22Rv1 (cell line): ENCODE measurements at regions not wholly inside any gene's neighbourhood (a gene's known extent, or its start where the extent isn't known, plus 50 kb on each side); places are given as distances from the start of the nearest gene placed in this dataset.
"Not testable (repeated sequence)": the region's sequence is repeated elsewhere in the genome, so short reads cannot be mapped to it uniquely, and the experiment has no call there.

Source experiments
- H3K27ac ChIP-seq: fragments of 450-650 bp; 2 replicates; pipeline ENCODE4 v1.5.1; 2017
- CTCF ChIP-seq: fragments of 450-650 bp; IDR thresholded peaks from 2 replicates; pipeline ENCODE4 v1.5.1; 2017; ENCODE audit warnings: mild to moderate bottlenecking
- ZFX ChIP-seq: fragments of 450-650 bp; IDR thresholded peaks from 2 replicates; pipeline ENCODE4 v1.6.1; 2017; ENCODE audit warnings: antibody characterized with exemption, borderline replicate concordance

GRCh38 chr2:163062524-163062923, 224.0 kb upstream of the KCNH7 start:
- H3K27ac ChIP-seq, result no peak overlapping the region
- TF ChIP-seq CTCF, result no peak
- no peak for TF ChIP-seq ZFX

GRCh38 chr2:163046615-163047014, 208.0 kb upstream of the KCNH7 start:
- H3K27ac ChIP-seq, result no peak overlapping the region
- TF ChIP-seq CTCF (no peak), ZFX (no peak)

GRCh38 chr2:163045830-163046229, 207.3 kb upstream of the KCNH7 start:
- TF ChIP-seq ZFX, result no peak
- no peak overlapping the region for H3K27ac ChIP-seq

DNA sequence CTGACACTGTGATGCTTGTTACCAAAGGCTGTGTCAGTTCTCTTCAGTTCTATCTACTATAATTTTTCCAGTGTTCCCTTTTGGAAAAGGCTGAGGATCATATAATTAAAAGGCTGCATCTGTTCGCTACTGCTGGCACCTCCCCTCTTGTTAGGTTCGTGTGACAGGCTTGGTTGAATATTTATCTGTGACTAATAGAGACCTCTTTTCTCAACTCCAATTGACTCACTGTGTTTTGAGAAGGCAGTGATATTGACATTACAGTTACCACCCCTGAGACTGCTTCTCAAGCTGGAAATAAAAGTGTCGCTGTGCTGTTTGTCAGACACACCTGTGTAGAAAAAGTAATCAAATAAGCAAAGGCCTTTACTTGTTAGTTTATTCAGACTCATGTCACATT, 205.5 kb upstream of the KCNH7 start:
- H3K27ac ChIP-seq, result no peak overlapping the region
- TF ChIP-seq ZFX, result no peak
- TF ChIP-seq CTCF, result no peak

DNA sequence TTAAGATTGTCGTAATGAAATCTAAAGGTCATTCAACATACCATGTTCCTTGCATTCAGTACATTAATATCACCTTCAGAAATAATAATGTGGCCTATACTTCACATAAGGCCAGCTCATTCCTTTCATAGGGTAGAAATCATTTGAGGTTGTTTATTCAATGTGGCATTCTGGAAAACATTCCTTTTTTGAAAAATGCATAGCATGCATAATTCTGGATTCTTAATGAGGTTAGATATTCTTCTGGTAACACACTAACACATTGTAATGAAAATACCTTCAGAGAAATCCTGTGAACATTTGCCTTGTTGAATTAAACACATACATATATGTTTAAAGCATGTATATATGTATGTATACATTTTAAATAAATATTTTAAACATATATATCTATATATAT, 204.6 kb upstream of the KCNH7 start:
- no peak overlapping the region for H3K27ac ChIP-seq
- TF ChIP-seq CTCF (no peak), ZFX (no peak)

DNA sequence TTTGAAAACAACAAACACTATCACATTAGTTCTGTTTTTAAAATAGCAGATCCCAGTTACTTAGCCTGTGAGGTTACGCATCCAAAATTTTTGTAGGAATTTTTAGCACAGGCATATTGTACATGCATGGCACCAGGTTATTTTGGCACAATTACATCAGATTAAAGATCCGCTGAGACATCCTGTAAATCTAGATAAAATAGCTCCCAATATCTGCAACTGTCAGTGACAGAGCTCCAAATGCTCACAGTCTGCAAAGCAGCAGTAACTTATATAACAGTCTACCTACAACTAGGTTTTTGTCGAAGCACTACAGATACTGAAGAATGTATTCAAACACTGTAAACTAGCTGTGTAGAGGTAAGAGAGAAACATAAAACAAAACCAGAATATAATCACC, 200.7 kb upstream of the KCNH7 start:
- H3K27ac ChIP-seq, result no peak overlapping the region
- TF ChIP-seq CTCF, result no peak
- TF ChIP-seq ZFX, result no peak

DNA sequence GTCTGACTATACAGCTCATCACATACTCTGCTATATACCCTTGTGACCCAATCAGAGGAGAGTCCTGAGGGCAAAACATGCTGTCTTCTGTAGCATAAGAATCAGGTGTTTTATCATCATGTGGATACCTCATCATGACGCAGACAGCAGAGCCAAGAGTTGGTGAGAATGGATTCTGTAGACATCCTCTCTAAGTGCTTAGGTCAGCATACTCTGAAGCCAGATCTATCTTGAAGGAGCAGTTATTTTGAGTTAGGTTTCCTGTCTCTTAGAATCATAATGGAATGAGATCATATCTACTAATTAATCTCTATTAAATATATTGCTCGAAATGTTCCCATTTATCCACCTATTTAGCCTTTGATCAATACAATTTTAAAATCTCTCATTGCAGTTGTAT, 190.2 kb upstream of the KCNH7 start:
- no peak overlapping the region for H3K27ac ChIP-seq
- no peak for TF ChIP-seq CTCF
- no peak for TF ChIP-seq ZFX

DNA sequence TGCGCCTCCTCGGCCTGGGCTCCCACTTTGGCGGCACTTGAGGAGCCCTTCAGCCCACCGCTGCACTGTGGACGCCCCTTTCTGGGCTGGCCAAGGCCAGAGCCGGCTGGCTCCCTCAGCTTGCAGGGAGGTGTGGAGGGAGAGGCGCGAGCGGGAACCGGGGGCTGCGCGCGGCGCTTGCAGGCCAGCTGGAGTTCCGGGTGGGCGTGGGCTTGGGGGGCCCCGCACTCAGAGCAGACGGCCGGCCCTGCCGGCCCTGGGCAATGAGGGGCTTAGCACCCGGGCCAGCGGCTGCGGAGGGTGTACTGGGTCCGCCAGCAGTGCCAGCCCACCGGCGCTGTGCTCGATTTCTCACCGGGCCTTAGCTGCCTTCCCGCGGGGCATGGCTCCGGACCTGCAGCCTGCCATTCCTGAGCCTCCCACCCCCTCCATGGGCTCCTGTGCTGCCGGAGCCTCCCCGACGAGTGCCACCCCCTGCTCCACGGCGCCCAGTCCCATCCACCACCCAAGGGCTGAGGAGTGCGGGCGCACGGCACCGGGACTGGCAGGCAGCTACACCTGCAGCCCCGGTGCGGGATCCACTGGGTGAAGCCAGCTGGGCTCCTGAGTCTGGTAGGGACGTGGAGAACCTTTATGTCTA, 187.7 kb upstream of the KCNH7 start:
- H3K27ac ChIP-seq, result not testable (repeated sequence)

DNA sequence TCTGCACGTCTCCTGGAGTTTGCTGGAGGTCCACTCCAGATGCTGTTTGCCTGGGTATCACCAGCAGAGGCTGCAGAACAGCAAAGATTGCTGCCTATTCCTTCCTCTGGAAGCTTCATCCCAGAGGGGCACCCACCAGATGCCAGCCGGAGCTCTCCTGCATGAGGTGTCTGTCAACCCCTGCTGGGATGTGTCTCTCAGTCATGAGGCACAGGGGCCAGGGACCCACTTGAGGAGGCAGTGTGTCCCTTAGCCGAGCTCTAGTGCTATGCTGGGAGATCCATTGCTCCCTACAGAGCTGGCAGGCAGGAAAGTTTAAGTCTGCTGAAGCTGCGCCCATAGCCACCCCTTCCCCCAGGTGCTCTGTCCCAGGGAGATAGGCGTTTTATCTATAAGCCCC, 178.3 kb upstream of the KCNH7 start:
- H3K27ac ChIP-seq, result not testable (repeated sequence)
